Spleen (tissue), 11 donors: ENCODE measurements at regions not wholly inside any gene's neighbourhood (a gene's known extent, or its start where the extent isn't known, plus 50 kb on each side); places are given as distances from the start of the nearest gene placed in this dataset.

Experiments used
- DNase-seq: peaks from one replicate; pipeline ENCODE4 v3.0.0-alpha.2; 2020
- H3K27ac ChIP-seq, 8 donors: fragments of 200-600 bp; sonication (generic) in 7 of 8; 1 replicate in 4 of 8; 2 replicates in 4 of 8; pipeline versions ENCODE4 v1.5.0 to v1.8.0; 2016 to 2021; ENCODE audit warnings: inconsistent platforms in 4 of 8, mild to moderate bottlenecking in 4 of 8, moderate library complexity in 1 of 8
- H3K27me3 ChIP-seq, 7 donors: fragments of 200-600 bp; sonication (generic) in 6 of 7; replicated peaks in 1 of 7; 1 replicate in 4 of 7; 2 replicates in 3 of 7; pipeline versions ENCODE4 v1.5.0 to v1.8.0; 2016 to 2021; ENCODE audit warnings: inconsistent platforms in 3 of 7, mild to moderate bottlenecking in 1 of 7
- H3K36me3 ChIP-seq, 6 donors: fragments of 200-600 bp; sonication (generic) in 5 of 6; 1 replicate in 4 of 6; 2 replicates in 2 of 6; pipeline versions ENCODE4 v1.5.0 to v1.8.0; 2016 to 2021; ENCODE audit warnings: inconsistent platforms in 2 of 6
- H3K4me1 ChIP-seq, 6 donors: fragments of 200-600 bp; sonication (generic) in 5 of 6; 1 replicate in 3 of 6; 2 replicates in 3 of 6; pipeline versions ENCODE4 v1.5.0 to v1.8.0; 2016 to 2021; ENCODE audit warnings: inconsistent platforms in 3 of 6
- H3K4me3 ChIP-seq, 8 donors: fragments of 200-600 bp; sonication (generic) in 7 of 8; 1 replicate in 4 of 8; 2 replicates in 4 of 8; pipeline versions ENCODE4 v1.5.0 to v1.8.0; 2016 to 2021; ENCODE audit warnings: inconsistent platforms in 4 of 8, mild to moderate bottlenecking in 4 of 8, moderate library complexity in 2 of 8
- H3K9me3 ChIP-seq, 8 donors: fragments of 200-600 bp; sonication (generic) in 7 of 8; 1 replicate in 4 of 8; 2 replicates in 4 of 8; pipeline versions ENCODE4 v1.5.0 to v1.8.0; 2016 to 2021; ENCODE audit warnings: inconsistent platforms in 4 of 8
- POLR2A ChIP-seq, 3 donors: fragments of 450-650 bp; IDR thresholded peaks; one replicate each; pipeline ENCODE4 v1.5.1; 2017; ENCODE audit warnings: antibody characterized with exemption in 3 of 3, mild to moderate bottlenecking in 1 of 3
- POLR2AphosphoS5 ChIP-seq, 3 donors: sonication (generic); formaldehyde crosslinking; IDR thresholded peaks; one replicate each; pipeline ENCODE4 v1.5.1; 2017; ENCODE audit warnings: antibody characterized with exemption in 3 of 3
- WGBS, 5 donors: extraction: QIAGEN DNeasy Blood & Tissue Kit in 3 of 5; methylation state at CpG; one replicate each; pipeline versions ENCODE4 v1.1.5 to v1.1.7; 2013 to 2018; 5-methylcytosine and 5-hydroxymethylcytosine counted together
- intact Hi-C: fragments of 100-400 bp; cut with DNase I; formaldehyde crosslinking; loops from one replicate; pipeline ENCODE4 v1.15.0; 2023; ENCODE audit warnings: low total_unique reads
- TF ChIP-seq, protein P1 (sequence below), 11 experiments: fragments of 200-600 bp in 7 of 11; fragments of 450-650 bp in 4 of 11; sonication (generic) in 4 of 11; IDR thresholded peaks in 8 of 11; conservative IDR thresholded peaks in 3 of 11; 1 replicate in 7 of 11; 2 replicates in 4 of 11; pipeline versions ENCODE4 v1.4.0 to v1.8.0; 2016 to 2021; ENCODE audit warnings: antibody characterized with exemption in 11 of 11, inconsistent platforms in 4 of 11, mild to moderate bottlenecking in 1 of 11
- donor health status: healthy with polysubstance abuse.
- donor health status: DM: no; HTN: no; CAD: no; lungs with moderate emphysema.
- donor health status: DM: no; HTN: no; CAD: no.
- donor health status: Bipolar disorder and iron deficiency.
- donor health status: healthy.
- donor health status: DM: no; HTN: no; CAD: no.
- donor health status: DM: yes; HTN: yes; CAD: no.

DNA sequence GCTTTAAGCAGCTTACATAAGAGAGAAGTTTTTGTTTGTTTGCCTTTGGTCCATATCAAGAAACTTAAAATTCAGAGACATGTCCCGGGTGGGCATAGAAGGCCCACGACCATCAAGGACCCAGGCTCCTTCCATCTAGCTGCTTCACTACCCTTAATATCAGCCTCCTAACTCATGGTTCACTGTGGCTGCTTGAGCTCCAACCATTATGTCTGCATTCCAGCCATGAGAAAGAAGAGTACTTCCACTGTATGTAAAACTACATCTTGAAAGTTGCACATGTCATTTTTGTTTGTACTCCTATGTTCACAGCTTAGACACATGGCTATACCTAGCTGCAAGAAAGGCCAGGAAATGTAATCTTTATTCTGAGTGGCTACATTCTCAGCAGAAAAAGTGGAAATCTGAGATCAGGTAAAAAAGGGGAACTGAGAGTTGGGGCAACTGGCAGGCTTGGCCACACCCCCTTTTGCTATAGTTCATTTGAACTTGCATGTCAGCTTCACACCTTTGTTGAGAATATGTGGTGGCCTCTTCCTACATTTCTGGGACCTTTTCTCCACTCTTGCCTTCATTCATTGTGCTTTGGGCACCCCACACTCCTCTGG is 81.3 kb upstream of the TP53I11 start:
- 90 to 96% (median 91%) methylated on average over 2 of the region's 2 CpGs for WGBS, 5 donors
- DNase-seq: peak; percentile 84
- H3K9me3 ChIP-seq: peaks cover 0 to 4% (median 0%) of the 10 kb centered on the region in 8 donors
- no peaks in the 10 kb centered on the region for H3K36me3 ChIP-seq
- peaks cover 0 to 47% (median 26%) of the 10 kb centered on the region in 6 donors for H3K4me1 ChIP-seq
- no peak for TF ChIP-seq POLR2AphosphoS5 (IDR thresholded peaks at IDR 0.05)
- no peak overlapping the region for H3K4me3 ChIP-seq
- H3K27ac ChIP-seq: peak overlapping the region in 5 of 8 donors; percentile 23 to 59 (median 53)
- no peaks in the 10 kb centered on the region for H3K27me3 ChIP-seq
- intact Hi-C loops: no loop called here

DNA sequence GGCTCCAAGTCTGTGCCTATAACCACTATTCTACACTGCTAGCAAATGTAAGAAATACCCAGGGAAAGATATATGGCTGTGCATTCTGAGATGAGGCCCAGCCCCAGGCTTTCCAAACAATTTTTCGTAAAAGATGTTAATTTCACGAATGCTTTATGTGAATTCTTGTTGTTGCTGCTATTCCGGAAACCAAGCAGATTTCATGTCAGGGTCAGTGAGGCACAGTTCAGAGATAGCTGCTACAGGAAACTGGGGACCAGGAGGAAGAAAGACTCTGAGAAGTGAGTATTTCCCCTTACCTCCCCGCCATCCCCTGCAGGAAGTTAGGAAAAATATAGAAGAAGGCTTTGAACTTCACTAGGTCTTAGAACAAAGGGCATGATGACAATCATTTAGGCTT is 84.7 kb upstream of the TP53I11 start:
- Histone ChIP-seq H3K36me3 (no peaks in the 10 kb centered on the region), H3K4me1 (peaks cover 0 to 25% (median 5%) of the 10 kb centered on the region in 6 donors), H3K4me3 (no peak overlapping the region), H3K27me3 (no peaks in the 10 kb centered on the region), H3K27ac (no peak overlapping the region), H3K9me3 (peaks cover 0 to 16% (median 14%) of the 10 kb centered on the region in 8 donors)
- 65 to 77% (median 68%) methylated on average over 4 of the region's 4 CpGs for WGBS, 5 donors
- TF ChIP-seq POLR2AphosphoS5 (IDR thresholded peaks at IDR 0.05) (no peak), POLR2A (IDR thresholded peaks at IDR 0.05) (no peak)
- intact Hi-C loops: no loop called here
- DNase-seq: no peak

DNA sequence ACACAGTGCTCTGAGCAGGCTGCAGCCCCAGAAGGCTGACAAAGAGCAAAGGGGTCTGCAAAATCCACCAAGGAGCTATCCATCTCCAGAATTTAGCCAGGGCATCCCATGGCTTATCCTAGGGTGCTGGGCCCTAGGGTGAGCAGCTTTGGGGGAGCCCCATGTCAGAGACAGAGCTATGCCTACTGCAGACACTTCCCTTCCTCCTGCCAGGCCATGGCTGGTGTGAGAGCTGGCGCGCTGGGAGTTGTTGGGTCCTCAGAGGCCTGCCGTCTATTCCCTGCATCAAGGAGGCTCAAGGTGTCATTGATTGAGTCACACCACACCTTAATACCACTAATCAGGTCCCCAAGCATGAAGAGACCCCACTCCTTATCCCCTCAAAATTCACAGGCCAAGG is 85.3 kb upstream of the TP53I11 start:
- 94 to 100% (median 98%) methylated on average over 1 to 3 of the region's 3 CpGs for WGBS, 5 donors
- H3K9me3 ChIP-seq: peaks cover 0 to 16% (median 14%) of the 10 kb centered on the region in 8 donors
- TF ChIP-seq POLR2AphosphoS5 (IDR thresholded peaks at IDR 0.05) (no peak), POLR2A (IDR thresholded peaks at IDR 0.05) (no peak)
- TF ChIP-seq, protein P1, sequence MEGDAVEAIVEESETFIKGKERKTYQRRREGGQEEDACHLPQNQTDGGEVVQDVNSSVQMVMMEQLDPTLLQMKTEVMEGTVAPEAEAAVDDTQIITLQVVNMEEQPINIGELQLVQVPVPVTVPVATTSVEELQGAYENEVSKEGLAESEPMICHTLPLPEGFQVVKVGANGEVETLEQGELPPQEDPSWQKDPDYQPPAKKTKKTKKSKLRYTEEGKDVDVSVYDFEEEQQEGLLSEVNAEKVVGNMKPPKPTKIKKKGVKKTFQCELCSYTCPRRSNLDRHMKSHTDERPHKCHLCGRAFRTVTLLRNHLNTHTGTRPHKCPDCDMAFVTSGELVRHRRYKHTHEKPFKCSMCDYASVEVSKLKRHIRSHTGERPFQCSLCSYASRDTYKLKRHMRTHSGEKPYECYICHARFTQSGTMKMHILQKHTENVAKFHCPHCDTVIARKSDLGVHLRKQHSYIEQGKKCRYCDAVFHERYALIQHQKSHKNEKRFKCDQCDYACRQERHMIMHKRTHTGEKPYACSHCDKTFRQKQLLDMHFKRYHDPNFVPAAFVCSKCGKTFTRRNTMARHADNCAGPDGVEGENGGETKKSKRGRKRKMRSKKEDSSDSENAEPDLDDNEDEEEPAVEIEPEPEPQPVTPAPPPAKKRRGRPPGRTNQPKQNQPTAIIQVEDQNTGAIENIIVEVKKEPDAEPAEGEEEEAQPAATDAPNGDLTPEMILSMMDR (IDR thresholded peaks at IDR 0.05 in 8 of 11, conservative IDR thresholded peaks at IDR 0.05 in 3 of 11): no peak

DNA sequence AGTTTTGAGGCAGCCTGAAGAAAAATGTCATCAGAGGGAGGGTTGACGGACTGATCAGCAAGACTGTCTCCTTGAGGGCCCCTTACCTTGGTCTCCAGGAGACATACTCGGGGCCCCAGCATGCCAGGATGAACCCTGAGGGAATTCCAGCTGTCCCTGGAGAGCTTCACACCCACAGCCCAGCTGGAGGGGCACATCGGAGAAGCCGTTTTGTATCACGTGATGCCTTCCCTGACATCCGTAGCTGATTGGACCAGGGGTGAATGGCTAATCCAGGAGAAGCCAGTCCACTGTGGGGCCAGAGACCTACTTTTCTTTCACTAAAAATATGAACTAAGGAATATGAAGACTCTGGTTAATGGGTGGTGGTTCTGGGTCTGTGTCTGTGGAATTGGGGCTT is 86.0 kb upstream of the TP53I11 start:
- Histone ChIP-seq H3K9me3 (peaks cover 0 to 16% (median 14%) of the 10 kb centered on the region in 8 donors), H3K27me3 (no peaks in the 10 kb centered on the region), H3K36me3 (no peaks in the 10 kb centered on the region), H3K27ac (no peak overlapping the region), H3K4me1 (peaks cover 0 to 25% (median 5%) of the 10 kb centered on the region in 6 donors), H3K4me3 (no peak overlapping the region)
- no peak for DNase-seq
- WGBS, 5 donors: 87 to 91% (median 90%) methylated on average over 6 of the region's 6 CpGs
- TF ChIP-seq POLR2A (IDR thresholded peaks at IDR 0.05) (no peak), POLR2AphosphoS5 (IDR thresholded peaks at IDR 0.05) (no peak)
- TF ChIP-seq, protein P1 (IDR thresholded peaks at IDR 0.05 in 8 of 11, conservative IDR thresholded peaks at IDR 0.05 in 3 of 11): no peak
- intact Hi-C loops: no loop called here

More for the DNA sequence above, 85.3 kb upstream of the TP53I11 start:
- H3K4me1 ChIP-seq: peaks cover 0 to 25% (median 5%) of the 10 kb centered on the region in 6 donors
- H3K36me3 ChIP-seq: no peaks in the 10 kb centered on the region
- no peak overlapping the region for H3K4me3 ChIP-seq
- intact Hi-C loops: no loop called here
- DNase-seq: no peak
- H3K27me3 ChIP-seq: no peaks in the 10 kb centered on the region
- H3K27ac ChIP-seq: no peak overlapping the region

DNA sequence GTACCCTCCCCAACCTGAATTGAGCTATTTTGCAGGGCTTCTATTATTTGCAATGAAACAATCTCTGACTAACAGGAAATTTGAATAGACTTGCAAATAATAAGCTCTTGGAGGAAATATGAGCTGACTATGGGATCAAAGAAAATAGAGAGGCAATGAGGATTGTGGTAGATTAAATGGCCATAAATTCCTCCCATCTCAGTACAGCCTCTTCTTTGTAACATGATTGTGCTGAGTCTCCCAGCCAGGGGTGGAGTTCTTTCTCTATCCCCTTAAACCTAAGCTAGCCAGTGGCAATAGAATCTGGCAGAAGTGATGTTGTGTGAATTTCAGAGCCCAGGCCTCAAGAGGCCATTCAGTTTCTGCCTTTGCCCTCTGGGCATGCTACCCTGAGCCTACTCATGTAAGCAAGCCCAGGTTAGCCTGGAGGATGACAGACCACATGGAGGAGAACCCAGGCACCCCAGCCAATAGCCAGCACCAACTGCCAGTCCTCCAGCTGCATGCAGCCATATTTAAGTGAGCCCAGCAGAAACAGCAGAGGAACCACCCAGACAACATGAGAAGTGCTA is 86.8 kb upstream of the TP53I11 start:
- no peaks in the 10 kb centered on the region for H3K27me3 ChIP-seq
- no peaks in the 10 kb centered on the region for H3K36me3 ChIP-seq
- intact Hi-C loops: no loop called here
- H3K4me1 ChIP-seq: peaks cover 0 to 19% (median 3%) of the 10 kb centered on the region in 6 donors
- no peak for DNase-seq
- peaks cover 0 to 16% (median 13%) of the 10 kb centered on the region in 8 donors for H3K9me3 ChIP-seq
- H3K4me3 ChIP-seq: no peak overlapping the region
- TF ChIP-seq POLR2A (IDR thresholded peaks at IDR 0.05) (no peak), POLR2AphosphoS5 (IDR thresholded peaks at IDR 0.05) (no peak)
- TF ChIP-seq, protein P1 (IDR thresholded peaks at IDR 0.05 in 8 of 11, conservative IDR thresholded peaks at IDR 0.05 in 3 of 11): no peak
- no peak overlapping the region for H3K27ac ChIP-seq
